Breast epithelium (tissue), 3 donors: ENCODE measurements at regions not wholly inside any gene's neighbourhood (a gene's known extent, or its start where the extent isn't known, plus 50 kb on each side); places are given as distances from the start of the nearest gene placed in this dataset.

Experiments
- CTCF ChIP-seq, 3 donors: fragments of 450-650 bp; IDR thresholded peaks; one replicate each; pipeline ENCODE4 v1.5.1; 2016 to 2017; ENCODE audit warnings: antibody characterized with exemption in 3 of 3, mild to moderate bottlenecking in 3 of 3, moderate library complexity in 3 of 3
- POLR2A ChIP-seq: fragments of 450-650 bp; IDR thresholded peaks from one replicate; pipeline ENCODE4 v1.6.1; 2016; ENCODE audit warnings: antibody characterized with exemption, mild to moderate bottlenecking, moderate library complexity
- POLR2AphosphoS5 ChIP-seq, 3 donors: sonication (generic); formaldehyde crosslinking; IDR thresholded peaks; one replicate each; pipeline ENCODE4 v1.6.1; 2017; ENCODE audit warnings: antibody characterized with exemption in 3 of 3

- TF ChIP-seq CTCF (IDR thresholded peaks at IDR 0.05) (no peak), POLR2A (no peak), POLR2AphosphoS5 (IDR thresholded peaks at IDR 0.05) (no peak)
Observed at GRCh38 chr17:72448019-72448418, 327.2 kb downstream of the SOX9 start.
